Right kidney (tissue), 1 donor: ENCODE measurements at regions not wholly inside any gene's neighbourhood (a gene's known extent, or its start where the extent isn't known, plus 50 kb on each side); places are given as distances from the start of the nearest gene placed in this dataset.
A peak's percentile ranks its signal among the peaks of the same experiment; 100 is the strongest.
"Not testable (repeated sequence)": the region's sequence is repeated elsewhere in the genome, so short reads cannot be mapped to it uniquely, and the experiment has no call there.

Source experiments
- DNase-seq: peaks from one replicate; pipeline ENCODE4 v3.0.0-alpha.2; 2016

GRCh38 chr3:22779737-22780136, 423.4 kb upstream of the UBE2E2 start:
- no peak for DNase-seq

DNA sequence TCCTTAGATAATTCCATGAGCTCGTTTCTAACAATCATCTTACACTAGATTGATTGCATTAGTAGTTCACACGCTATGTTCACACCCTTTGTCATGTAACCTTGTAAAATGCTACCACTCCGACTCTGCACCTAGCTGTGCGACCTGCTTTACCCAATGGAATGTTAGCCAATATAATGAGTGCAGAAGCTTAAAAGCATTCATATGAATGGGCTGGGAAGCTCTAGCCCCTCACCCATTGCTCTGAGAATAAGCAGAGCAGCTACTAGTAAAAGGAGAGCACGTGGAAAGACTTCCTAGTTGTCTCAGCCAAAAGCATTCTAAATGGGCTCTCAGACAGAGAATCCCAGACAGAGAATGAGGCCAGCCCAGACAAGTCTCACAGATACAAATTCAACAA, 410.6 kb upstream of the UBE2E2 start:
- DNase-seq: no peak

- DNase-seq: no peak
These were observed 407.2 kb upstream of the UBE2E2 start for GRCh38 chr3:22795917-22796316.

DNA sequence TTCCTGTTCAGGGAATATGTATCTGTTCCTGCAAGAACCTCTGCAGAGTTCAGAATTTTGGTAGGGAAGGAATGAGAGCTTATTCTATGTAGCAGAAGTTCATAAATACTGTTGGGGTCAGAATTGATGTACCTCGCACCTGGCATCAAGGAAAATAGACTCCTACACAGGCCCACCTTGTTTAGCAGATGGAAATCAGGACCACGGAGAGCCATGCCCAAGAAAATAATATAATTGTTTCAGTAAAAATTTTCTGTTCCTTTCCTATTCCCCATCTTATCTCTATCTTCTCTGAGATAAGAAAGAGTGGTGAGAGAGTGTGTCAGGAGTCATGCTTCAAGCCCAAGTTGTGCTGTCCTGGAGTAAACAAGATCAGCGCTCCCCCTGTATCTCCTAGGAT, 404.7 kb upstream of the UBE2E2 start:
- no peak for DNase-seq

- no peak for DNase-seq
These were observed 383.9 kb upstream of the UBE2E2 start for GRCh38 chr3:22819209-22819608.

- DNase-seq: no peak
These were observed 368.1 kb upstream of the UBE2E2 start for GRCh38 chr3:22835041-22835440.

- no peak for DNase-seq
These were observed 367.0 kb upstream of the UBE2E2 start for GRCh38 chr3:22836131-22836530.

DNA sequence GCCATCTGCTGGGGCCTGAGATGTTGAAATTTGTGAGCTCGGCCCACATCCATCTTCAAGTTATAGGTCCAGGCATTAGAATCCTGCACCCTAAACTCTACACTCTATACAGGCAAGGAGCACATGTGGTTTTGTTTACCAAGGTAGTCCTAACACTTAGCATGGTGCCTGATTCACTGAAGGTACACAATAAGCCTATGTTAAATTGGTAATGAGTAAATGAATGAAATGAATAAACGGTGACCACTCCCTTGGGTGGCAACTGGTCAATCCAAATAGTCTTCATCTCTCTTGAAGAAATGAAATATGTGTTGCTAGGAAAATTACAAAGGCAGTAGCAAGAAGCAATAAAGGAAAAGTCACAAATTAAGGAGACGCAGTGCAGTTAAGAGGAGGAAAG, 359.3 kb upstream of the UBE2E2 start:
- no peak for DNase-seq

- DNase-seq: no peak
These were observed 356.6 kb upstream of the UBE2E2 start for GRCh38 chr3:22846566-22846965.

DNA sequence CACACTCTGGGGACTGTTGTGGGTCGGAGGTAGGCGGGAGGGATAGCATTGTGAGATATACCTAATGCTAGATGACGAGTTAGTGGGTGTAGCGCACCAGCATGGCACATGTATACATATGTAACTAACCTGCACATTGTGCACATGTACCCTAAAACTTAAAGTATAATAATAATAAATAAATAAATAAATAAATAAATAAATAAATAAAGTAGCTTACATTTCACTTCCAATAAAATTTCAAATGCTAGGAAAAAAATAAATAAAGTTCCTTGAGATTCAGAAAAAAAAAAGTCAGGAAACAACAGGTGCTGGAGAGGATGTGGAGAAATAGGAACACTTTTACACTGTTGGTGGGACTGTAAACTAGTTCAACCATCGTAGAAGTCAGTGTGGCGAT, 353.5 kb upstream of the UBE2E2 start:
- DNase-seq: not testable (repeated sequence)

GRCh38 chr3:22856811-22857210, 346.3 kb upstream of the UBE2E2 start:
- no peak for DNase-seq

DNA sequence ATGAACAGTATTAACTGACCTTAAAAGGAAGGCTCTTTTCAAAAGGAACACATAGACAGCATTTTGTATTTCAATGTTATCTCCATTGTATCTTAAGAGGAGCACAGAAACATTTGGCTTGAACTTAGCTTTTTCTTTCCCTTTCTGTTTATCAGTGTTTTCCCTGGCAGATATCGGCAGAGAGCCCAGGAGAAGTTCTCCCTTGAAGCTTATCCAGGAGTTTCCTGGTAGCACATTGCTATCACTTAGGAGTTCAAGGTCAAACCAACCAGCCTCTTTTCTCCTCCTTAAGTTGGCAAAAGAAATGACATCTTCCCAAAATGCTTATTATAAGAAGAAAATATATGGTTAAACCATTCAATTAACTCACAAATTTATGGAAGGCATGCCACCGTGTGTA, 344.6 kb upstream of the UBE2E2 start:
- DNase-seq: no peak

- DNase-seq: no peak
These were observed 343.5 kb upstream of the UBE2E2 start for GRCh38 chr3:22859618-22860017.

DNA sequence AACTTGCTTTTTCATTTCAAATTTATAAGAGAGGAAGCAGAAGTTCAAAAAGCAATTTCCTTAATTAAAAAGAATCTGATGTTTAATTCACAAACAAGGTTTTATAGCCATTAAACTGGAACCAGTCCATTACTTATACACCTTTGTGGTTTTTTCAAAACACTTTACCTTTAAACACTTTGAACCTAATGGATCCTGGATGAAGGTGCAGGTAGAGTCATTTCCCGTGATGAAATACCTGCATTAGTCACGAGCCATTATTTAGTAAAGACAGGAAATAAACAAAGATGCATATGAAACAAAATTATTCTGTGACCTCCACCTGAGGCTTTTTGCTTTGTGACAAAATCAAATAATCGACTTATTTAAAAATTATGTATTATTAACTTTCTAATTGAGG, 341.7 kb upstream of the UBE2E2 start:
- no peak for DNase-seq

GRCh38 chr3:22862111-22862510, 341.0 kb upstream of the UBE2E2 start:
- DNase-seq: no peak

GRCh38 chr3:22882834-22883233, 320.3 kb upstream of the UBE2E2 start:
- DNase-seq: not testable (repeated sequence)

DNA sequence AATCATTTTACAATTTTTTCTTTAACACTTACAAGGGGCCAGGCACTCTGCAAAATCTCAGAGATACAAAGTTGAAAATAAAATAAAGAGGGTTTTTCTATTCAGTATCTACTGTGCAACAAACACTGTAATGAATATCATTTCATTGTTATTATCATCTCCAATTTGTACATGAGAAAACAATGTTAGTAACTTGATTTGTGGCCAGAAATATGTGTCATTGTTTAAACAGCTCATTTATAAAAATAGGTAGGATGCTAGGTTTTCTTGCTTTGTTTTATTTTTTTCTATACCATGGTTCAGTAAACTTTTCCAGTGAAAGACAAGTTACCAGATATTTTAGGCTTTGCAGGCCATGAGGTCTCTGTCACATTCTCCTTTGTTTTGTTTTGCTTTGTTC, 318.1 kb upstream of the UBE2E2 start:
- no peak for DNase-seq

DNA sequence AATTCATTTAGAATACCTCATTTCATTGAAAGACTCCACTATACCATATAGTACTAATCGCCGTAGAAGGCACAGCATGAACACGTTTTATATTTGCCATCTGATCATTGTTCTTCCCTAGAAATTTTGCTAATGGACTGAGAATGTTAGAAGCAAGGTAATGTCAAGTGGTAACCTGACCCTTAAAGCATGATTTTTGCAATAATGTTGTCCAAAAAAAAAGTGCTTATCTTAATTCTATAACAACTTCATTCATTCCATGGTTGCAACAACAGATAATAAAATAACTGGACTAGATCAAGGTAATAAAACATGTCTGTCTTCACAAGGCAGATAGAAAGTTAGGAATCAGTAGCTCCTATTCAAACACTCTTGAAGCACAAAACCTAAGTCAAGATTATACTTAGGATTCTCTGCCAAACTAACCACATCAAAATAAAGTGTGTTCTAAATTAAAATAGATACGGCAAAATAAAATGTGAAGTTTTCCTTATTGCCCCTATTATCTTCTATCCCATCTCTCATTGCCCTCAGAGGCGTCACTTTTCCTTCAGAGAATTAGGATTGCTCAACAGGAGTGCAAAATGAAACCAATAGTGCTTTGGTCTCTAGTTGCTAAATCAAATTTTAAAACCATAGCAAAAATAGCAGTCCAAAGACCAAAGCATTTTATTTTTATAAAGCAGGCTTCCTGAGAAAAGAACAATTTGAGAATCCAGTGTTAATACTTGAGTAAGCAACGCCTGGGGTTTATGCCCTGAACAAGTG, 317.4 kb upstream of the UBE2E2 start:
- DNase-seq: no peak

DNA sequence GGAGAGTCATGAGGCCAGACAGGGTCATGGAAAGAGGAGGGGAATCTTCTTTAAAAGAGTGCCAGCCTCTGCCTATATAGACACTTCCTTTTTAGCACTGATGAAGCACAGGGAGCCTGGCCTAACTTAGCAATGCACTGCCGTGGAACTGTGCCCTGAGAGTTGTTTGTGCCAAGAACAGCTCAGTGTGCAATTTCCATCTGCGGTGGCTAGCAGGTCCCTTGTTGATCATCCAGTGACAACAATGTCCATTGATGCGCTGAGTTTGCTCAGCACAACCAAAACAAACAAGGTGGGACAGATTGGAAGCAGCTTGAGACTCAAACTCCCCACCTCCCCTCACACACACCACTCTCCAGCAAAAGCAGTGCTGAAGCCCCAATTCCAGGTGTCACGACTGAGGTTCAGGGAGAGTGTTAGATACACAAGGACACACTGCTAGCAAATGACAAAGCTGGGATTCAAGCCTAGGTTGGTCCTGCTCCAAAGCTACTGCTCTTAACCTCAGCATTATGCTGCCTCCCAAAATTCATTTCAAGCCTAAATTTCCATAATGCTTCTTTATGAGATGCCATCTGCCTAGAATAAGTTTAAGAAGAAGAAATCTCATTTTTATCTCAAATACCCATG, 316.6 kb upstream of the UBE2E2 start:
- no peak for DNase-seq

GRCh38 chr3:22887664-22888291, 315.3 kb upstream of the UBE2E2 start:
- DNase-seq: no peak

- DNase-seq: no peak
These were observed 310.0 kb upstream of the UBE2E2 start for GRCh38 chr3:22893101-22893500.

DNA sequence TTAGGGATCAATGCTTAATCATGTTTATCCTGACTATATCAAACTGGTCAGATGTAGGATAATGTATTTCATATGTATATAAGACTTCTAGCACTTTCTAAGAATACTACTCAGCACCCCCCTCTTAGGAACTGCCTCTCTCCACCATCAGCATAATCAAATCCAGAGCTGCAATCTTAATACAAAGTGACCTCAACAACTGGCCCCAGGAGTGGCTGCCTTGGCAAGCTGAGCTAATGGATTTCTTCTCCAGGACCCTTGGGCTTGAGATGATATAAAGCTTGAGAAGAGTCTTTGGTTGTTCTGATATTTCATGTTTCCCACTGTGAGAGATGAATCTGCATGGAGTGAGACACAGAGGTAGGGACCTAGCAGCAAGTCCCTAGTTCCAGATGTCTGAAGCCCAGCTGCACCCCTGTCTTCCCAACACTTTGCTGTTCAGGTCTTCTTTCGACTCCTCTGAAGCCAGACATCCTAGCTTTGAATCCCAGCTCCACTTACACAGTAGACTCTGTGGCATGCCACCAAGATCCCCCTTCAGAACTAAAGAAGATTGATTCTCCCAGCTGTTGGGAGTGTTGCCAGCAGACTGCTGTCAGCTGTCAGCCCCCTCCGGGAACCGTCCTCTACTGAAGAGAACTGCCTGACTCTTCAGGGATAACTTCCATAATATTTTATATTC, 309.3 kb upstream of the UBE2E2 start:
- DNase-seq: peak; percentile 9

- DNase-seq: no peak
These were observed 308.3 kb upstream of the UBE2E2 start for GRCh38 chr3:22894865-22895264.
